ENCODE measurements at regions not wholly inside any gene's neighbourhood (a gene's known extent, or its start where the extent isn't known, plus 50 kb on each side); places are given as distances from the start of the nearest gene placed in this dataset.

DNA sequence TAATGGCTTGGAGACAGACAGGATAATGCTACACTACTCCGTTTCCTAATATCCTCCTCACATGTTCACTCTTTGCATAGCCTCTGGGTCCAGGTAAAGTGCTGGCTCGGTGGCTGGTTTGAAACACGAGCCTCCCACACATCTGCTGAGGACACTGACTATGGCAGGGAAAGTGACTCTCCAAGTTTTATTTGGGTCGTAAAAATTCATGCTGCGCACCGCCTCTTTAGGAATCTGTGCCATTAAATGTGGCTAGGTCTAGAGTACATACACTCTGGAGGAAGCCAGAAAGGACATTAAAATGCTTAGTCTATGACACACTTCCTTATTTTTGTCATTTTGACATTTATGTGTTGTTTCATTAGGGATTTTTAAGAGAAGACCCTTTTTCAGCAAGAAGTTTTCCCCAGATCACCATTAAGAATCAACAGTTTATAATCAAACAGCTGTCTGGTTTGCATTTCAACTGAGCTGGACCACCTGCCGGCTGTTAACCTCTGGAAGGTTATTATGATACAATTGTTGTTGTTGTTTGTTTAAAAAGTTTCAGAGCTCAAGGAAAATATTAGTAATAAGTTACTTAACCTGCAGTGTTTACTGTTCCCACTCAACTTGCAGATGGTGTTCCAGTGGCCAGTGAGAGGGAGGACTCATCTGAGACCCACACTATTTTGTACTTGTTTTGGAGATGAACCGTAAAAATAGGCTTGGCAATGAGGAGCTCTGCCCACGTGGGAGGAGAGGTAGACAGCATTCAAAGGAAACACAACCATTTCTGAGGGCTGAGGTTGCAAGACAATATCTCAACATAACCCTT is 443.3 kb upstream of the MEIS1 start:
- TF ChIP-seq ZBTB21 (CRISPR knock-in tag; IDR thresholded peaks at IDR 0.05; ENCODE audit: borderline replicate concordance), result no peak
- TF ChIP-seq AR (CRISPR knock-in tag; IDR thresholded peaks at IDR 0.05), result no peak
- TF ChIP-seq FOXP1 (CRISPR knock-in tag; IDR thresholded peaks at IDR 0.05; ENCODE audit: borderline replicate concordance), result no peak
- TF ChIP-seq CREM (CRISPR knock-in tag; IDR thresholded peaks at IDR 0.05), result no peak
- TF ChIP-seq ZNF423 (CRISPR knock-in tag; IDR thresholded peaks at IDR 0.05), result no peak
- no peak for TF ChIP-seq MAX (CRISPR knock-in tag; IDR thresholded peaks at IDR 0.05)
- no peak for TF ChIP-seq AFF4 (CRISPR knock-in tag; IDR thresholded peaks at IDR 0.05; ENCODE audit: borderline replicate concordance)
- TF ChIP-seq PREB (CRISPR knock-in tag; IDR thresholded peaks at IDR 0.05; ENCODE audit: borderline replicate concordance), result no peak
- TF ChIP-seq ESRRA (CRISPR knock-in tag; IDR thresholded peaks at IDR 0.05; ENCODE audit: borderline replicate concordance), result no peak
- TF ChIP-seq NR3C1 (CRISPR knock-in tag; conservative IDR thresholded peaks at IDR 0.05; ENCODE audit: low read depth), result no peak
- no peak for TF ChIP-seq ZNF263 (CRISPR knock-in tag; IDR thresholded peaks at IDR 0.05; ENCODE audit: low read depth)
- no peak for TF ChIP-seq TCF7 (CRISPR knock-in tag; IDR thresholded peaks at IDR 0.05; ENCODE audit: low read depth)
- DNase-seq (ENCODE audit: low spot score) (no peak), ATAC-seq (no peak)
- ChIA-PET CTCF (interaction anchor here (0.6 kb wide), 1 partner anchor 9 kb away, joined by 3 read pairs; no protein-coding TSS in a partner anchor), POLR2A (no interaction called here)
- Mint-ChIP-seq H3K27me3 (ENCODE audit: low read depth) (no peaks in the 10 kb centered on the region; the same call in 1 of the 2 replicates), H3K27ac (peak overlapping the region; percentile 61; the same call in 1 of the 2 replicates), H3K4me1 (peaks cover 8% of the 10 kb centered on the region), H3K36me3 (no peaks in the 10 kb centered on the region), H3K9me3 (peaks cover 19% of the 10 kb centered on the region), H3K4me3 (no peak overlapping the region)

GRCh38 chr2:65985986-65986385 is 448.9 kb upstream of the MEIS1 start:
- no peaks in the 10 kb centered on the region for H3K4me1 Mint-ChIP-seq
- no peak for DNase-seq (ENCODE audit: low spot score)
- CTCF ChIA-PET, result no interaction called here
- no peak overlapping the region for H3K27ac Mint-ChIP-seq
- POLR2A ChIA-PET, result no interaction called here
- H3K4me3 Mint-ChIP-seq, result no peak overlapping the region
- ATAC-seq, result no peak
- H3K36me3 Mint-ChIP-seq, result no peaks in the 10 kb centered on the region
- no peaks in the 10 kb centered on the region; the same call in 1 of the 2 replicates for H3K27me3 Mint-ChIP-seq (ENCODE audit: low read depth)
- peaks cover 28% of the 10 kb centered on the region for H3K9me3 Mint-ChIP-seq
- TF ChIP-seq FOXP1 (CRISPR knock-in tag; IDR thresholded peaks at IDR 0.05; ENCODE audit: borderline replicate concordance) (no peak), SMAD3 (CRISPR knock-in tag; IDR thresholded peaks at IDR 0.05; ENCODE audit: borderline replicate concordance) (no peak), AR (CRISPR knock-in tag; IDR thresholded peaks at IDR 0.05) (no peak), ZNF425 (CRISPR knock-in tag; conservative IDR thresholded peaks at IDR 0.05) (no peak), ZNF396 (CRISPR knock-in tag; IDR thresholded peaks at IDR 0.05; ENCODE audit: borderline replicate concordance) (no peak), NR2C2 (CRISPR knock-in tag; IDR thresholded peaks at IDR 0.05) (no peak), ZNF121 (CRISPR knock-in tag; IDR thresholded peaks at IDR 0.05) (no peak)
- TF ChIP-seq, protein P1, sequence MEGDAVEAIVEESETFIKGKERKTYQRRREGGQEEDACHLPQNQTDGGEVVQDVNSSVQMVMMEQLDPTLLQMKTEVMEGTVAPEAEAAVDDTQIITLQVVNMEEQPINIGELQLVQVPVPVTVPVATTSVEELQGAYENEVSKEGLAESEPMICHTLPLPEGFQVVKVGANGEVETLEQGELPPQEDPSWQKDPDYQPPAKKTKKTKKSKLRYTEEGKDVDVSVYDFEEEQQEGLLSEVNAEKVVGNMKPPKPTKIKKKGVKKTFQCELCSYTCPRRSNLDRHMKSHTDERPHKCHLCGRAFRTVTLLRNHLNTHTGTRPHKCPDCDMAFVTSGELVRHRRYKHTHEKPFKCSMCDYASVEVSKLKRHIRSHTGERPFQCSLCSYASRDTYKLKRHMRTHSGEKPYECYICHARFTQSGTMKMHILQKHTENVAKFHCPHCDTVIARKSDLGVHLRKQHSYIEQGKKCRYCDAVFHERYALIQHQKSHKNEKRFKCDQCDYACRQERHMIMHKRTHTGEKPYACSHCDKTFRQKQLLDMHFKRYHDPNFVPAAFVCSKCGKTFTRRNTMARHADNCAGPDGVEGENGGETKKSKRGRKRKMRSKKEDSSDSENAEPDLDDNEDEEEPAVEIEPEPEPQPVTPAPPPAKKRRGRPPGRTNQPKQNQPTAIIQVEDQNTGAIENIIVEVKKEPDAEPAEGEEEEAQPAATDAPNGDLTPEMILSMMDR (IDR thresholded peaks at IDR 0.05), result no peak

Data from WTC11 (cell line).